Esophagus muscularis mucosa (tissue), 4 donors: ENCODE measurements at regions not wholly inside any gene's neighbourhood (a gene's known extent, or its start where the extent isn't known, plus 50 kb on each side); places are given as distances from the start of the nearest gene placed in this dataset.

Source experiments
- DNase-seq: peaks from one replicate; pipeline ENCODE4 v3.0.0-alpha.2; 2017; ENCODE audit errors: extremely low spot score
- H3K27ac ChIP-seq, 4 donors: fragments of 200-600 bp; sonication (generic); replicated peaks in 1 of 4; 1 replicate in 3 of 4; 2 replicates in 1 of 4; pipeline ENCODE4 v1.5.1; 2016 to 2019; ENCODE audit warnings: mild to moderate bottlenecking in 1 of 4
- H3K27me3 ChIP-seq, 4 donors: fragments of 200-600 bp; sonication (generic); one replicate each; pipeline versions ENCODE4 v1.5.1 to v1.6.0; 2016 to 2019
- H3K36me3 ChIP-seq, 4 donors: fragments of 200-600 bp; sonication (generic); one replicate each; pipeline ENCODE4 v1.5.1; 2016 to 2019
- H3K4me1 ChIP-seq, 4 donors: fragments of 200-600 bp; sonication (generic); one replicate each; pipeline ENCODE4 v1.5.1; 2016 to 2019
- H3K4me3 ChIP-seq, 4 donors: fragments of 200-600 bp; sonication (generic); 1 replicate in 2 of 4; 2 replicates in 2 of 4; pipeline ENCODE4 v1.5.1; 2016 to 2019; ENCODE audit warnings: mild to moderate bottlenecking in 4 of 4, moderate library complexity in 1 of 4
- H3K9me3 ChIP-seq, 4 donors: fragments of 200-600 bp; sonication (generic); 1 replicate in 3 of 4; 2 replicates in 1 of 4; pipeline ENCODE4 v1.5.1; 2016 to 2019
- EP300 ChIP-seq: sonication (generic); formaldehyde crosslinking; IDR thresholded peaks from one replicate; pipeline ENCODE4 v1.6.1; 2017; ENCODE audit warnings: antibody characterized with exemption
- POLR2A ChIP-seq: fragments of 450-650 bp; IDR thresholded peaks from one replicate; pipeline ENCODE4 v1.6.1; 2017; ENCODE audit warnings: antibody characterized with exemption, moderate library complexity, mild to moderate bottlenecking, low read depth
- POLR2AphosphoS5 ChIP-seq, 2 donors: sonication (generic); formaldehyde crosslinking; IDR thresholded peaks; one replicate each; pipeline ENCODE4 v1.6.1; 2017; ENCODE audit warnings: antibody characterized with exemption in 2 of 2
- WGBS: methylation state at CpG from one replicate; pipeline ENCODE4 v1.1.5; 2018; 5-methylcytosine and 5-hydroxymethylcytosine counted together
- intact Hi-C: fragments of 100-400 bp; cut with DNase I; formaldehyde crosslinking; loops from one replicate; pipeline ENCODE4 v1.15.1; 2023
- TF ChIP-seq, protein P1 (sequence below), 3 experiments: fragments of 200-600 bp in 2 of 3; fragments of 450-650 bp in 1 of 3; sonication (generic) in 2 of 3; IDR thresholded peaks; one replicate each; pipeline ENCODE4 v1.5.1; 2017 to 2019; ENCODE audit warnings: antibody characterized with exemption in 3 of 3, mild to moderate bottlenecking in 2 of 3, moderate library complexity in 1 of 3

DNA sequence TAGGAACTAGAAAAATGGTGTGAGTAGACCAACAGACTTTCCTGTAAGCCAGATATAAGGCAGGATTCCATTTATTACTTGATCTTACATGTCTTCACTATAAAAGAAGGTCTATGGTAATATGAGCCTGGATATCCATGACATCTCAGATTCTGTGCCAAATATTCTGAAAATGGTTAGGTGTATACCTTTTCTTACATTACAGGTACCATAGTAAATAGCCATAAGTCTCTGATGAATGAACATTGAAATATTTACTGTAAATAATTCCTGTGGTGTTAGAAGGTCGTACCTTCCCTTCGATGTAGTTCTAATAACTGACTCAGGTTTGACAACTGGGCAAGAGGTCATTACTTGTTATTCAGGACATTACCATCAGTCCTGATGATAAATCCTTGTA is 657.9 kb downstream of the BRINP3 start:
- Histone ChIP-seq H3K27ac (no peak overlapping the region), H3K9me3 (peaks cover 0 to 3% (median 0%) of the 10 kb centered on the region in 4 donors), H3K4me1 (peaks cover 0 to 7% (median 2%) of the 10 kb centered on the region in 4 donors), H3K4me3 (no peak overlapping the region), H3K36me3 (no peaks in the 10 kb centered on the region), H3K27me3 (no peaks in the 10 kb centered on the region)
- no peak for DNase-seq
- TF ChIP-seq, protein P1, sequence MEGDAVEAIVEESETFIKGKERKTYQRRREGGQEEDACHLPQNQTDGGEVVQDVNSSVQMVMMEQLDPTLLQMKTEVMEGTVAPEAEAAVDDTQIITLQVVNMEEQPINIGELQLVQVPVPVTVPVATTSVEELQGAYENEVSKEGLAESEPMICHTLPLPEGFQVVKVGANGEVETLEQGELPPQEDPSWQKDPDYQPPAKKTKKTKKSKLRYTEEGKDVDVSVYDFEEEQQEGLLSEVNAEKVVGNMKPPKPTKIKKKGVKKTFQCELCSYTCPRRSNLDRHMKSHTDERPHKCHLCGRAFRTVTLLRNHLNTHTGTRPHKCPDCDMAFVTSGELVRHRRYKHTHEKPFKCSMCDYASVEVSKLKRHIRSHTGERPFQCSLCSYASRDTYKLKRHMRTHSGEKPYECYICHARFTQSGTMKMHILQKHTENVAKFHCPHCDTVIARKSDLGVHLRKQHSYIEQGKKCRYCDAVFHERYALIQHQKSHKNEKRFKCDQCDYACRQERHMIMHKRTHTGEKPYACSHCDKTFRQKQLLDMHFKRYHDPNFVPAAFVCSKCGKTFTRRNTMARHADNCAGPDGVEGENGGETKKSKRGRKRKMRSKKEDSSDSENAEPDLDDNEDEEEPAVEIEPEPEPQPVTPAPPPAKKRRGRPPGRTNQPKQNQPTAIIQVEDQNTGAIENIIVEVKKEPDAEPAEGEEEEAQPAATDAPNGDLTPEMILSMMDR (IDR thresholded peaks at IDR 0.05) = no peak
- no peak for TF ChIP-seq POLR2AphosphoS5 (IDR thresholded peaks at IDR 0.05)
- no peak for TF ChIP-seq EP300
- no peak for TF ChIP-seq POLR2A
- intact Hi-C loops = no loop called here
- 68% methylated on average over 2 of the region's 2 CpGs for WGBS

DNA sequence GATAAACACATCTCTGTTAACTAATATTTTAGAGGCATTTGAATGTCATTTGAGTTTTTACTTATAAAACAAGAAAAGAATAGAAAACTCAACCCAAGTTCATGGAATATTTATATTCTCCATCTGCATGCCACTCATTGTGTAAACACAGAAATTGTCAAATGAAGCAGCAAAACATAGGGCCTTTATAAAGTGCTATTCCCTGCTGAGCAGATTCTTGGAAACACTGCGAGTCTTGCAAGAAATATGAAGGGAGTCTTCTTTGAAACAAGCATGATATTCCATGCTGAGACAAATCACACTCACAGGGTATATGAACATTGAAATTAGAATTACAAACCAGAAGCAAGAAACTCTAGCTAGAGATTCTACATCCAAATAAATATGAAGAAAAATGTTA is 655.8 kb downstream of the BRINP3 start:
- Histone ChIP-seq H3K4me3 (no peak overlapping the region), H3K27me3 (no peaks in the 10 kb centered on the region), H3K4me1 (peaks cover 0 to 7% (median 2%) of the 10 kb centered on the region in 4 donors), H3K36me3 (no peaks in the 10 kb centered on the region), H3K27ac (no peak overlapping the region), H3K9me3 (peaks cover 0 to 3% (median 0%) of the 10 kb centered on the region in 4 donors)
- intact Hi-C loops = no loop called here
- TF ChIP-seq POLR2AphosphoS5 (IDR thresholded peaks at IDR 0.05) (no peak), EP300 (no peak)
- no peak for DNase-seq
- 0% methylated on average over 1 of the region's 1 CpG for WGBS

DNA sequence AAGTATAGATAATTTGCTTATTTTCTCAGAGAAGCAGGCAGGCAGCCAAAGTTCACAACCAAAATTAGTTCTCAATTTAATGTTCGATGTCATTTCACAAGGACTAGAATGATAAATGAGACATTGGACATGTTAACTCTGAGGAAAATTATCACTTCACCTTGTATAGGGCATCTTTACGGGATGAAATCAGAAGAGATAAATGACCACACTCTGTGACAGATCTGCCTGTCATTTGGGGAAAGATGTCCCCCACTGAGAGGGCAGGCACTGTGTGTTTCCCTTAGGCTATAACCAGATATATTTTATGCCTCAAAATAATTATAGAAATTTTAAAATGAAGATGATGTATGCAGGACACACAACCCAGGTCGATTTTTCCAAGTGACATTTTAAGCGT is 642.9 kb downstream of the BRINP3 start:
- Histone ChIP-seq H3K36me3 (no peaks in the 10 kb centered on the region), H3K4me3 (no peak overlapping the region), H3K9me3 (no peaks in the 10 kb centered on the region), H3K27ac (no peak overlapping the region), H3K27me3 (no peaks in the 10 kb centered on the region), H3K4me1 (no peaks in the 10 kb centered on the region)
- no peak for DNase-seq
- 58% methylated on average over 4 of the region's 4 CpGs for WGBS
- TF ChIP-seq POLR2A (no peak), POLR2AphosphoS5 (IDR thresholded peaks at IDR 0.05) (no peak), EP300 (no peak)
- TF ChIP-seq, protein P1 (IDR thresholded peaks at IDR 0.05) = no peak
- intact Hi-C loops = no loop called here

DNA sequence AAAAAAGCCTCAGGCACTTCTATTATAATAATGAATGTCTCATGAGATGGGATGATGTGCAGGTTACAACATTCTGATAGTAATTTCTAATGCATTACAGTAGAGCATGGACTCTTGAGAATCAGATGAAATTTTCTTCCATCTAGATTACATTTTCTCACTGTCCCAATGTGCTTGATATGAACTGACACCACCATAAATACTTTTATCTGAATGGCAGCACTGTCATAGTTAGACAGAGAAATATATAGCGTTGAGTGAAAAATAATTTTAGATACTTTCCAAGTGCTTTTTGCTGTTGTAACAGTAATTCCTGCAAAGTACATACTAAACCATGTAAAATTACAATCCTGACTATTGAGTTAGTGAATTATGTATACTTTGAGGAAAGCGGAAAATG is 630.1 kb downstream of the BRINP3 start:
- no peak for DNase-seq
- H3K4me1 ChIP-seq = peaks cover 0 to 5% (median 0%) of the 10 kb centered on the region in 4 donors
- H3K27ac ChIP-seq = no peak overlapping the region
- TF ChIP-seq, protein P1 (IDR thresholded peaks at IDR 0.05) = no peak
- peaks cover 0 to 3% (median 0%) of the 10 kb centered on the region in 4 donors for H3K9me3 ChIP-seq
- H3K27me3 ChIP-seq = no peaks in the 10 kb centered on the region
- intact Hi-C loops = no loop called here
- WGBS = 86% methylated on average over 2 of the region's 2 CpGs
- no peaks in the 10 kb centered on the region for H3K36me3 ChIP-seq
- H3K4me3 ChIP-seq = no peak overlapping the region

DNA sequence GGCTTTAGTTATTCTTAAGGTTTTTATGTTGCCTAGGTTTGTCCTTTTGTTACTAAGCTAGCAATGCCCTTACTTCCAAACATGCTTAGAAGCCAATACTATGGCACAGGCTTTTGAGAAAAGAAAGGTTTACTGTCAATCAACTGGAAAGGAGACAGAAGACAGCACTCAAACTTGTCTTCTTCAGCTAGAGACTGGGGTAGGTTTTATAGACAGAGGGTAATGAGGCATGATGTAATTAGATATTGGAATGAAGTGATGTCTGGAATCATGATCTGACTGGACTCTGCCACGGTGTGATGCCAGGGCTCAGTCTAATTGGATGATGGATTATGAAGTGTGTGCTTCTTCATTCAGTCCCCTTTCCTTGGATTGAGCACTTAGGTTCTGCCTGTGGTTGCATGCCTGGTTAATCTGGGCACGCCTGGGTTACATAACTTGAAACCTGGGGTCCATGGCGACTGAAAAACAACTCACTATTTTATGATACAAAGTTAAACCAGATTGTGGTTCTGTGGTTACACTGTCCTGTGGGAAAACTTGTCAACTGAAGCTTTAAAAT is 625.8 kb downstream of the BRINP3 start:
- no peaks in the 10 kb centered on the region for H3K36me3 ChIP-seq
- no peaks in the 10 kb centered on the region for H3K27me3 ChIP-seq
- H3K4me1 ChIP-seq = peaks cover 0 to 5% (median 0%) of the 10 kb centered on the region in 4 donors
- no peak overlapping the region for H3K4me3 ChIP-seq
- TF ChIP-seq POLR2AphosphoS5 (IDR thresholded peaks at IDR 0.05) = no peak
- no peak for TF ChIP-seq POLR2A
- TF ChIP-seq, protein P1 (IDR thresholded peaks at IDR 0.05) = no peak
- TF ChIP-seq EP300 = no peak
- DNase-seq = no peak
- intact Hi-C loops = no loop called here
- H3K9me3 ChIP-seq = no peaks in the 10 kb centered on the region
- WGBS = 77% methylated on average over 3 of the region's 3 CpGs
- no peak overlapping the region for H3K27ac ChIP-seq
